Upper lobe of right lung (tissue), 1 donor: ENCODE measurements at regions not wholly inside any gene's neighbourhood (a gene's known extent, or its start where the extent isn't known, plus 50 kb on each side); places are given as distances from the start of the nearest gene placed in this dataset.

Experiments used
- ATAC-seq: fragments of 200-7000 bp; cut with Tn5 transposase; one replicate; pipeline ENCODE4 v1.9.1; 2020; ENCODE audit warnings: mild to moderate bottlenecking, moderate library complexity
- DNase-seq: peaks from one replicate; pipeline ENCODE4 v3.0.0-alpha.2; 2020
- H3K27ac ChIP-seq: fragments of 200-600 bp; one replicate; pipeline ENCODE4 v1.8.0; 2022
- H3K27me3 ChIP-seq: fragments of 200-600 bp; one replicate; pipeline ENCODE4 v1.8.0; 2022; ENCODE audit warnings: mild to moderate bottlenecking
- H3K36me3 ChIP-seq: fragments of 200-600 bp; one replicate; pipeline ENCODE4 v1.8.0; 2022
- H3K4me1 ChIP-seq: fragments of 200-600 bp; one replicate; pipeline ENCODE4 v1.8.0; 2022
- H3K4me3 ChIP-seq: fragments of 200-600 bp; one replicate; pipeline ENCODE4 v1.8.0; 2022; ENCODE audit warnings: mild to moderate bottlenecking
- H3K9me3 ChIP-seq: fragments of 200-600 bp; one replicate; pipeline ENCODE4 v1.8.0; 2022
- intact Hi-C: fragments of 100-400 bp; cut with DNase I; formaldehyde crosslinking; loops from one replicate; pipeline ENCODE4 v1.11.0; 2022
- TF ChIP-seq, protein P1 (sequence below): fragments of 200-600 bp; IDR thresholded peaks from one replicate; pipeline ENCODE4 v1.8.0; 2022; ENCODE audit warnings: antibody characterized with exemption
- donor health status: DM: no; HTN: yes; CAD: no; lungs with severe emphysema.

DNA sequence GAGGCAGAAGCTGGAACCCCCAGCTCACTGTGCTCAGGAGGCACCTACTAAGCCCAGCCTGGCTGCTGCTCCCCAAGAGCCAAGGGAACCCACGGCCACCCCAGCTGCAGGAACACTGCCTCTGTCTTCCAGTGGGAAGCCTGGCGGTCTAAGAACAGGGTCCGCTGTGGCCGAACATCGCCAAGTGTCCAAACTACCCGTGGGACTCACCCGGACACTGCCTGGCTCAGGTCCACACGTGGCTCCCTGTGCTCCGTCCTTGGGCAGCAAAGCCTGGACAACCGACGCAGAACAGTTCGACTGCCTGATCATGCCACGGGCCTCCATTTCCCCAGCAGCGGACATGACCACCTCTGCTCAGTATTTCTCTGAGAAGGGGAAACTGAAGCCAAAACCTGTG is 747.0 kb downstream of the BRD1 start:
- no peak for ATAC-seq
- DNase-seq = peak; percentile 46
- Histone ChIP-seq H3K27me3 (no peaks in the 10 kb centered on the region), H3K27ac (no peak overlapping the region), H3K4me3 (no peak overlapping the region), H3K4me1 (no peaks in the 10 kb centered on the region), H3K9me3 (no peaks in the 10 kb centered on the region), H3K36me3 (no peaks in the 10 kb centered on the region)
- intact Hi-C loops = no loop called here
- TF ChIP-seq, protein P1, sequence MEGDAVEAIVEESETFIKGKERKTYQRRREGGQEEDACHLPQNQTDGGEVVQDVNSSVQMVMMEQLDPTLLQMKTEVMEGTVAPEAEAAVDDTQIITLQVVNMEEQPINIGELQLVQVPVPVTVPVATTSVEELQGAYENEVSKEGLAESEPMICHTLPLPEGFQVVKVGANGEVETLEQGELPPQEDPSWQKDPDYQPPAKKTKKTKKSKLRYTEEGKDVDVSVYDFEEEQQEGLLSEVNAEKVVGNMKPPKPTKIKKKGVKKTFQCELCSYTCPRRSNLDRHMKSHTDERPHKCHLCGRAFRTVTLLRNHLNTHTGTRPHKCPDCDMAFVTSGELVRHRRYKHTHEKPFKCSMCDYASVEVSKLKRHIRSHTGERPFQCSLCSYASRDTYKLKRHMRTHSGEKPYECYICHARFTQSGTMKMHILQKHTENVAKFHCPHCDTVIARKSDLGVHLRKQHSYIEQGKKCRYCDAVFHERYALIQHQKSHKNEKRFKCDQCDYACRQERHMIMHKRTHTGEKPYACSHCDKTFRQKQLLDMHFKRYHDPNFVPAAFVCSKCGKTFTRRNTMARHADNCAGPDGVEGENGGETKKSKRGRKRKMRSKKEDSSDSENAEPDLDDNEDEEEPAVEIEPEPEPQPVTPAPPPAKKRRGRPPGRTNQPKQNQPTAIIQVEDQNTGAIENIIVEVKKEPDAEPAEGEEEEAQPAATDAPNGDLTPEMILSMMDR = no peak

DNA sequence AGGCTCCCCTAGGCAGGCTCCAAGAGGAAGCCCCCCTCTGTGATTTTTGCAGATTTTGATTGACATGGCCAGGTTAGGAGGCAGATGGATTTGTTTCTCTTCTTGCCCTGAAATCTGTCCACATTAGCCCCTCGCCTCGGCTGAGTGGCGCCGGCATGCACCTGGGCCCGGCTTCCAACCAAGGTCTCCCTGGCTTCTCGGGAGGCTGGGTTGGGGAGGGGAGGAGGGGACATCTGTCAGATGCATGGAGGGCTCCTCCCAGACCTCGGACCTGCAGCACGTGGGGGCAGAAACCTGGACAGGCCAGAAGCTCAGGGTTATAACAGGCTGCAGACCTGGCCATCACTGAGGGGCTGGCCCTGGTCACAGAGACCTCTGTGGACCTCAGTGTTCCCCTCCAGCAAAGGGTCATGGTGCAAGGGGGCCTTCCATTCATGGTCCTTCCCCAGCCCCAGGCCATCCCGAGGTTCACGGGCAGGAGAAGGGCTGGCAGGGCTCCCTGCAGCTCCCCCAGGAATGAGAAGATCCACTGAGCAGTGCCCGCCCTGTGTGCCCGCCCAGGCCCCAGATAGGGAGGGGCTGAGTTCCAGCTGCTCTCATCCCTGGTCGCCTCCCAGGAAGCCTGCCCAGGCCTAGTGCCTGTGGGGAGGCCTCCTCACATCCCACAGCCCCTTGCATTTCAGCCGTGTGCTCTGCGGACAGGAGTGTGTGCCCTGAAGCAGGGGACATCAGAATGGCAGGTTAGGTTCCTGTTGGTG is 747.8 kb downstream of the BRD1 start:
- peak; percentile 39 for DNase-seq
- no peaks in the 10 kb centered on the region for H3K4me1 ChIP-seq
- no peaks in the 10 kb centered on the region for H3K36me3 ChIP-seq
- intact Hi-C loops = no loop called here
- H3K4me3 ChIP-seq = no peak overlapping the region
- no peak overlapping the region for H3K27ac ChIP-seq
- ATAC-seq = no peak
- TF ChIP-seq, protein P1 = no peak
- no peaks in the 10 kb centered on the region for H3K27me3 ChIP-seq
- no peaks in the 10 kb centered on the region for H3K9me3 ChIP-seq

DNA sequence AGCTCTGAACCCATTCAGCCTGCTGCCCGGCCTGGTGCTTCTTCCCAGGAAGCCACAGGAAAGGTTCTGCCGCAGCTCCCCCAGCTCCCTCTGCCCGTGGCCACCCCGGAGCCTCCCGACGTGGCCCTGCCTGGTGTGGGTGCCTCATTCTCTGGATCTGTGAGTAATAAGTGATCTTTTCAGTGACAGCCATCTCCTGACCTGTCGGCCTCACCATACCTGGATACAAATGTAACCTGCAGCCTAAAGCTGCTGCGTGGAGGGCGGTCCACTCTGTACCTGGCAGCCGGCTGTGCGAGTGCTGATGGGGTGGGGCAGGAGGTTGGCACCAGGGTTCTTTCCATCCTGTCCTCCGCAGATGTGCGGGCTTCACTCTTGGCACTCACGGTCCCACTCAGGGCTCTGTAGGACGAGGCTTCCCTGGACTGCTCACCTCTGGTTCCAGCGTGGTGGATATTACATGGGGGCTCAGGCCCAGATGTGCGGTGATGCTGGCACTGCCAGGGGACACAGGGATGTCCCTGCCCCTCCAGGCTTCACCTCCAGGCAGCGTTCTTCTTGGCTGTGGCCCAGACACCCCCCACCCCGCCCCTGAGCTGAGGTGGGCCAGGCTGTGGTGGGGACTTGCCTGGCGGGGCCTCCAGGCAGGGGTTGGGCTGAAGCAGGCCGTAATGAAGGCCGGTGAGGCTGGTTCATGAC is 748.5 kb downstream of the BRD1 start:
- Histone ChIP-seq H3K4me1 (no peaks in the 10 kb centered on the region), H3K4me3 (no peak overlapping the region), H3K36me3 (no peaks in the 10 kb centered on the region), H3K27me3 (no peaks in the 10 kb centered on the region), H3K27ac (no peak overlapping the region), H3K9me3 (no peaks in the 10 kb centered on the region)
- intact Hi-C loops = no loop called here
- TF ChIP-seq, protein P1 = no peak
- DNase-seq (peak; percentile 53), ATAC-seq (no peak)

- Histone ChIP-seq H3K27me3 (no peaks in the 10 kb centered on the region), H3K4me3 (no peak overlapping the region), H3K4me1 (no peaks in the 10 kb centered on the region), H3K27ac (no peak overlapping the region), H3K36me3 (no peaks in the 10 kb centered on the region), H3K9me3 (no peaks in the 10 kb centered on the region)
- ATAC-seq (no peak), DNase-seq (peak; percentile 58)
- TF ChIP-seq, protein P1 = no peak
- intact Hi-C loops = no loop called here
Measured at GRCh38 chr22:49078076-49078710, 749.5 kb downstream of the BRD1 start.

DNA sequence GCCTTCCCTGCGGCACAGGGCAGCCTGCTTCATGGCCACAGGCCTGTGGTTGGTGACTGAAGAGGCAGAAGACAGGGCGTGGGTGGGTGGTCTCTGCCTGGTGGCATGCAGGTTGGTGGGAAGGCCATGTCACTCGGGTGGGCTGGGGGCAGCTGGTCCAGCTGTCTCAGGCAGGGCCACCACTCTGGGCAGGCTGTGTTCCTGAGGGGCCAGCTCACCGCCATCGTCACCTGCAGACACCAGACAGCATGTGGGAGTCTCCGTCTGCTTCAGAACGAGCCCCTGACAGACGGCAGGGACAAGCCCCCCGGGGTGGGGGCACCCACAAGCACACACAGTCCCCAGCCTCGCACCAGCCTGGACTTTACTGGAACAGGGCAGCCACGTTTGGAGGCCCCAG is 750.1 kb downstream of the BRD1 start:
- intact Hi-C loops = no loop called here
- Histone ChIP-seq H3K27me3 (no peaks in the 10 kb centered on the region), H3K9me3 (no peaks in the 10 kb centered on the region), H3K27ac (no peak overlapping the region), H3K4me1 (no peaks in the 10 kb centered on the region), H3K4me3 (no peak overlapping the region), H3K36me3 (no peaks in the 10 kb centered on the region)
- DNase-seq = peak; percentile 53
- TF ChIP-seq, protein P1 = no peak
- no peak for ATAC-seq
